ENCODE measurements at regions not wholly inside any gene's neighbourhood (a gene's known extent, or its start where the extent isn't known, plus 50 kb on each side); places are given as distances from the start of the nearest gene placed in this dataset.

- RAD21 ChIA-PET (ENCODE audit: low non-redundant PET in 1 of 2, low total read pairs in 2 of 2, uncharacterized antibody in 2 of 2, unreplicated experiment in 2 of 2): interaction anchor here in 1 of 2 experiments (1.6 kb wide), 1 partner anchor 248 kb away, joined by 7 read pairs; no protein-coding TSS in a partner anchor
- H2AFZ ChIP-seq (ENCODE audit: low read depth, low read length, poor library complexity, severe bottlenecking): peak overlapping the region; percentile 80
- peak overlapping the region; percentile 24; the same call in 1 of the 2 replicates for H3K4me2 ChIP-seq (ENCODE audit: low read length)
- CTCF ChIA-PET: interaction anchor here (1.2 to 1.6 kb wide), 4 partner anchors 9 to 248 kb away, joined by 3 to 6 read pairs (median 4); no protein-coding TSS in a partner anchor
- H3K9ac ChIP-seq (ENCODE audit: low read length): no peak overlapping the region
- no peak overlapping the region for H3K27ac ChIP-seq (ENCODE audit: low read depth, low read length)
- no TSS peak for BruUV-seq (replicated peaks)
- no peaks in the 10 kb centered on the region for H3K9me3 ChIP-seq (ENCODE audit: control insufficient read depth in 1 of 2, insufficient read depth in 1 of 2, low read depth in 1 of 2, low read length in 2 of 2)
- H3K36me3 ChIP-seq (ENCODE audit: control insufficient read depth in 1 of 2, insufficient read depth in 2 of 2, low read length in 2 of 2): no peaks in the 10 kb centered on the region
- no peaks in the 10 kb centered on the region for H3K9me2 ChIP-seq (ENCODE audit: insufficient read depth)
- H3K79me2 ChIP-seq (ENCODE audit: insufficient read depth, low read length): no peaks in the 10 kb centered on the region
- DNase-seq (ENCODE audit: low read depth, low spot score): peak; percentile 44
- POLR2A ChIA-PET: interaction anchor here (0.8 kb wide), 1 partner anchor 249 kb away, joined by 3 read pairs; no protein-coding TSS in a partner anchor
- peak; percentile 98 for ATAC-seq
- no peak for TF ChIP-seq SIN3A (IDR thresholded peaks at IDR 0.05; ENCODE audit: low read depth)
- TF ChIP-seq, protein P1, sequence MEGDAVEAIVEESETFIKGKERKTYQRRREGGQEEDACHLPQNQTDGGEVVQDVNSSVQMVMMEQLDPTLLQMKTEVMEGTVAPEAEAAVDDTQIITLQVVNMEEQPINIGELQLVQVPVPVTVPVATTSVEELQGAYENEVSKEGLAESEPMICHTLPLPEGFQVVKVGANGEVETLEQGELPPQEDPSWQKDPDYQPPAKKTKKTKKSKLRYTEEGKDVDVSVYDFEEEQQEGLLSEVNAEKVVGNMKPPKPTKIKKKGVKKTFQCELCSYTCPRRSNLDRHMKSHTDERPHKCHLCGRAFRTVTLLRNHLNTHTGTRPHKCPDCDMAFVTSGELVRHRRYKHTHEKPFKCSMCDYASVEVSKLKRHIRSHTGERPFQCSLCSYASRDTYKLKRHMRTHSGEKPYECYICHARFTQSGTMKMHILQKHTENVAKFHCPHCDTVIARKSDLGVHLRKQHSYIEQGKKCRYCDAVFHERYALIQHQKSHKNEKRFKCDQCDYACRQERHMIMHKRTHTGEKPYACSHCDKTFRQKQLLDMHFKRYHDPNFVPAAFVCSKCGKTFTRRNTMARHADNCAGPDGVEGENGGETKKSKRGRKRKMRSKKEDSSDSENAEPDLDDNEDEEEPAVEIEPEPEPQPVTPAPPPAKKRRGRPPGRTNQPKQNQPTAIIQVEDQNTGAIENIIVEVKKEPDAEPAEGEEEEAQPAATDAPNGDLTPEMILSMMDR (IDR thresholded peaks at IDR 0.05 in 2 of 3, conservative IDR thresholded peaks at IDR 0.05 in 1 of 3; ENCODE audit: borderline replicate concordance in 1 of 3, insufficient read depth in 1 of 3, low read depth in 2 of 3, low read length in 2 of 3): peak; percentile 55 to 75 (median 57); a peak in 5 of 6 replicates
- TF ChIP-seq RAD21 (IDR thresholded peaks at IDR 0.05; ENCODE audit: low read depth): peak; percentile 71
- TF ChIP-seq YY1 (IDR thresholded peaks at IDR 0.05; ENCODE audit: extremely low read depth, insufficient replicate concordance, low read depth, low read length): no peak
- no peak for TF ChIP-seq ELF1 (IDR thresholded peaks at IDR 0.05; ENCODE audit: borderline replicate concordance, low read depth)
- TF ChIP-seq EZH2 (IDR thresholded peaks at IDR 0.05): no peak
- H3K4me1 ChIP-seq (ENCODE audit: control insufficient read depth in 1 of 2, insufficient read depth in 2 of 2, low read length in 2 of 2): peaks cover 0 to 13% of the 10 kb centered on the region in 2 experiments; a peak in 2 of 4 replicates
- H3K27me3 ChIP-seq (ENCODE audit: insufficient read depth, low read length): no peaks in the 10 kb centered on the region
- no peaks in the 10 kb centered on the region for H4K20me1 ChIP-seq (ENCODE audit: insufficient read depth)
- no peak overlapping the region for H3K4me3 ChIP-seq (replicated peaks in 1 of 2; ENCODE audit: low read depth in 1 of 2, low read length in 2 of 2)
- intact Hi-C loops (cut with micrococcal nuclease): loop anchor here (2.0 to 10.0 kb wide), 5 partner anchors 129 to 476 kb away; partner anchors contain the start of gene RAP2B
Observed at GRCh38 chr3:153291059-153291685, 129.1 kb downstream of the RAP2B start.

All from HCT116 (cell line).